ENCODE measurements at regions not wholly inside any gene's neighbourhood (a gene's known extent, or its start where the extent isn't known, plus 50 kb on each side); places are given as distances from the start of the nearest gene placed in this dataset.

DNA sequence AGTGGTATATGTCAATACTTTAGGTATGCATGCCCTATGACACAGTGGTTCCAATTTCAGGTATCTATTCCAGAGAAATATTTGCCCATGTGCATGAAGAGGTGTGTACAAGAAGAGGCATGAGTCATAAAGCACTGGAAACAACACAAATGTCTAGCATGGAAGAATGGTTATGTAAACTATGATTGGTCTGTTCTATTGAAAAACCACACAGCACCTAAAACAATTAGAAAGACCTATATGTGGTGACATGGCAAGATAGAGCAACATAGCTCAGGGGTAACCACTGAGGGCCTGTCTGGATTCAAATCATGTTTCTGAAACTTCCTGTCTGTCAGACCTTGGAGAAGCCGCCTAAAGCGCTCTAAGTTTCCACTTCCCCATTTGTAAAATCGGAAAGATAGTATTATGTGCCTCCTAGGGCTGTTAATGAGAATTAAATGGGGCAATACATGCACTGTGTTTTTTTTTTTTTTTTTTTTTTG lies 63.4 kb upstream of the GPCPD1 start:
- peak; percentile 97 for ATAC-seq
- intact Hi-C loops (cut with micrococcal nuclease; ENCODE audit: unreplicated experiment) (loop anchor here (1.0 to 2.0 kb wide), 2 partner anchors 29 to 71 kb away; no protein-coding TSS in a partner anchor), in situ Hi-C loops (cut with MboI) (no loop called here)
- ChIA-PET CTCF (interaction anchor here (0.6 to 0.9 kb wide), 2 partner anchors 21 to 28 kb away, joined by 3 to 5 read pairs; no protein-coding TSS in a partner anchor), SMC1A (ENCODE audit: uncharacterized antibody, unreplicated experiment) (interaction anchor here (1.0 to 2.2 kb wide), 10 partner anchors 11 to 114 kb away, joined by 3 to 19 read pairs (median 4); no protein-coding TSS in a partner anchor), POLR2A (interaction anchor here (0.7 to 0.8 kb wide), 2 partner anchors 19 to 66 kb away, joined by 4 to 5 read pairs; no protein-coding TSS in a partner anchor), RAD21 (ENCODE audit: unreplicated experiment) (interaction anchor here (0.7 to 1.7 kb wide), 10 partner anchors 17 to 114 kb away, joined by 3 to 20 read pairs (median 3); no protein-coding TSS in a partner anchor)
- no peak overlapping the region for H3K4me3 ChIP-seq
- no peaks in the 10 kb centered on the region for H3K9me3 ChIP-seq (replicated peaks; ENCODE audit: control insufficient read depth, insufficient read depth, low read length)
- no peaks in the 10 kb centered on the region for H4K20me1 ChIP-seq (ENCODE audit: control insufficient read depth, insufficient read depth)
- peak; percentile 96 for FAIRE-seq
- no TSS peak for BruUV-seq (replicated peaks)
- H2AFZ ChIP-seq (ENCODE audit: control insufficient read depth, low read depth, low read length), result no peak overlapping the region
- no peak overlapping the region for H3K9ac ChIP-seq (ENCODE audit: control insufficient read depth, insufficient read depth, low read length)
- no peaks in the 10 kb centered on the region for H3K36me3 ChIP-seq (ENCODE audit: control insufficient read depth in 2 of 2, insufficient read depth in 2 of 2, low read length in 1 of 2)
- H3K79me2 ChIP-seq (ENCODE audit: control insufficient read depth, insufficient read depth, low read length), result no peaks in the 10 kb centered on the region
- peaks cover 21% of the 10 kb centered on the region for H3K4me1 ChIP-seq (ENCODE audit: control insufficient read depth, insufficient read depth, low read length)
- H3K27me3 ChIP-seq (replicated peaks in 1 of 2; ENCODE audit: control insufficient read depth in 2 of 2, insufficient read depth in 2 of 2, low read length in 1 of 2), result no peaks in the 10 kb centered on the region
- H3K27ac ChIP-seq (ENCODE audit: control insufficient read depth, insufficient read depth), result no peak overlapping the region
- DNase-seq (ENCODE audit: low read depth, low spot score), result peak; percentile 94
- 5% methylated on average over 3 of the region's 3 CpGs for WGBS (ENCODE audit: insufficient coverage, insufficient replicate concordance, low lambda C conversion rate, missing lambda C conversion rate)
- H3K4me2 ChIP-seq (ENCODE audit: control insufficient read depth, insufficient read depth), result peak overlapping the region; percentile 39; the same call in 1 of the 2 replicates
- TF ChIP-seq MXI1 (IDR thresholded peaks at IDR 0.05; ENCODE audit: low read depth, low read length) (no peak), ZBED1 (IDR thresholded peaks at IDR 0.05; ENCODE audit: borderline replicate concordance) (peak; percentile 50; the same call in 1 of the 2 replicates), STAT1 (conservative IDR thresholded peaks at IDR 0.05) (no peak), ESRRA (IDR thresholded peaks at IDR 0.05; ENCODE audit: low read length) (no peak), HDGF (IDR thresholded peaks at IDR 0.05) (no peak), IRF4 (IDR thresholded peaks at IDR 0.05; ENCODE audit: low read depth, low read length) (0 out of 2 replicates have a peak, but pooled peaks have one; percentile 43), ZNF384 (IDR thresholded peaks at IDR 0.05; ENCODE audit: borderline replicate concordance, low read depth, low read length) (peak; percentile 67; the same call in 1 of the 2 replicates), IKZF1 (conservative IDR thresholded peaks at IDR 0.05) (peak; percentile 72), YY1 (IDR thresholded peaks at IDR 0.05; ENCODE audit: low read depth, low read length) (no peak), NFIC (IDR thresholded peaks at IDR 0.05; ENCODE audit: low read depth, low read length) (peak; percentile 62), ZNF207 (IDR thresholded peaks at IDR 0.05; ENCODE audit: borderline replicate concordance) (no peak), ZNF274 (IDR thresholded peaks at IDR 0.05; ENCODE audit: insufficient read depth, insufficient read length) (no peak), KLF5 (IDR thresholded peaks at IDR 0.05; ENCODE audit: partially characterized antibody) (no peak), SUPT20H (IDR thresholded peaks at IDR 0.05; ENCODE audit: borderline replicate concordance, control insufficient read depth, low read depth, low read length) (no peak), TAF1 (IDR thresholded peaks at IDR 0.05; ENCODE audit: borderline replicate concordance, low read depth, low read length) (no peak), BACH1 (IDR thresholded peaks at IDR 0.05; ENCODE audit: borderline replicate concordance) (no peak), RUNX3 (IDR thresholded peaks at IDR 0.05; ENCODE audit: low read length) (peak; percentile 92), NFYA (IDR thresholded peaks at IDR 0.05; ENCODE audit: borderline replicate concordance, low read depth, low read length) (no peak)
- TF ChIP-seq, protein P1, sequence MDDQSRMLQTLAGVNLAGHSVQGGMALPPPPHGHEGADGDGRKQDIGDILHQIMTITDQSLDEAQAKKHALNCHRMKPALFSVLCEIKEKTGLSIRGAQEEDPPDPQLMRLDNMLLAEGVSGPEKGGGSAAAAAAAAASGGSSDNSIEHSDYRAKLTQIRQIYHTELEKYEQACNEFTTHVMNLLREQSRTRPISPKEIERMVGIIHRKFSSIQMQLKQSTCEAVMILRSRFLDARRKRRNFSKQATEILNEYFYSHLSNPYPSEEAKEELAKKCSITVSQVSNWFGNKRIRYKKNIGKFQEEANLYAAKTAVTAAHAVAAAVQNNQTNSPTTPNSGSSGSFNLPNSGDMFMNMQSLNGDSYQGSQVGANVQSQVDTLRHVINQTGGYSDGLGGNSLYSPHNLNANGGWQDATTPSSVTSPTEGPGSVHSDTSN (IDR thresholded peaks at IDR 0.05; ENCODE audit: insufficient replicate concordance, low read depth, low read length), result peak; percentile 31
- TF ChIP-seq, protein P2, sequence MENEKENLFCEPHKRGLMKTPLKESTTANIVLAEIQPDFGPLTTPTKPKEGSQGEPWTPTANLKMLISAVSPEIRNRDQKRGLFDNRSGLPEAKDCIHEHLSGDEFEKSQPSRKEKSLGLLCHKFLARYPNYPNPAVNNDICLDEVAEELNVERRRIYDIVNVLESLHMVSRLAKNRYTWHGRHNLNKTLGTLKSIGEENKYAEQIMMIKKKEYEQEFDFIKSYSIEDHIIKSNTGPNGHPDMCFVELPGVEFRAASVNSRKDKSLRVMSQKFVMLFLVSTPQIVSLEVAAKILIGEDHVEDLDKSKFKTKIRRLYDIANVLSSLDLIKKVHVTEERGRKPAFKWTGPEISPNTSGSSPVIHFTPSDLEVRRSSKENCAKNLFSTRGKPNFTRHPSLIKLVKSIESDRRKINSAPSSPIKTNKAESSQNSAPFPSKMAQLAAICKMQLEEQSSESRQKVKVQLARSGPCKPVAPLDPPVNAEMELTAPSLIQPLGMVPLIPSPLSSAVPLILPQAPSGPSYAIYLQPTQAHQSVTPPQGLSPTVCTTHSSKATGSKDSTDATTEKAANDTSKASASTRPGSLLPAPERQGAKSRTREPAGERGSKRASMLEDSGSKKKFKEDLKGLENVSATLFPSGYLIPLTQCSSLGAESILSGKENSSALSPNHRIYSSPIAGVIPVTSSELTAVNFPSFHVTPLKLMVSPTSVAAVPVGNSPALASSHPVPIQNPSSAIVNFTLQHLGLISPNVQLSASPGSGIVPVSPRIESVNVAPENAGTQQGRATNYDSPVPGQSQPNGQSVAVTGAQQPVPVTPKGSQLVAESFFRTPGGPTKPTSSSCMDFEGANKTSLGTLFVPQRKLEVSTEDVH (IDR thresholded peaks at IDR 0.05; ENCODE audit: low read depth, partially characterized antibody), result no peak
- TF ChIP-seq, protein P3, sequence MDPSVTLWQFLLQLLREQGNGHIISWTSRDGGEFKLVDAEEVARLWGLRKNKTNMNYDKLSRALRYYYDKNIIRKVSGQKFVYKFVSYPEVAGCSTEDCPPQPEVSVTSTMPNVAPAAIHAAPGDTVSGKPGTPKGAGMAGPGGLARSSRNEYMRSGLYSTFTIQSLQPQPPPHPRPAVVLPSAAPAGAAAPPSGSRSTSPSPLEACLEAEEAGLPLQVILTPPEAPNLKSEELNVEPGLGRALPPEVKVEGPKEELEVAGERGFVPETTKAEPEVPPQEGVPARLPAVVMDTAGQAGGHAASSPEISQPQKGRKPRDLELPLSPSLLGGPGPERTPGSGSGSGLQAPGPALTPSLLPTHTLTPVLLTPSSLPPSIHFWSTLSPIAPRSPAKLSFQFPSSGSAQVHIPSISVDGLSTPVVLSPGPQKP (IDR thresholded peaks at IDR 0.05; ENCODE audit: low read depth, low read length), result no peak

All from GM12878 (cell line).